ENCODE measurements at regions not wholly inside any gene's neighbourhood (a gene's known extent, or its start where the extent isn't known, plus 50 kb on each side); places are given as distances from the start of the nearest gene placed in this dataset.

DNA sequence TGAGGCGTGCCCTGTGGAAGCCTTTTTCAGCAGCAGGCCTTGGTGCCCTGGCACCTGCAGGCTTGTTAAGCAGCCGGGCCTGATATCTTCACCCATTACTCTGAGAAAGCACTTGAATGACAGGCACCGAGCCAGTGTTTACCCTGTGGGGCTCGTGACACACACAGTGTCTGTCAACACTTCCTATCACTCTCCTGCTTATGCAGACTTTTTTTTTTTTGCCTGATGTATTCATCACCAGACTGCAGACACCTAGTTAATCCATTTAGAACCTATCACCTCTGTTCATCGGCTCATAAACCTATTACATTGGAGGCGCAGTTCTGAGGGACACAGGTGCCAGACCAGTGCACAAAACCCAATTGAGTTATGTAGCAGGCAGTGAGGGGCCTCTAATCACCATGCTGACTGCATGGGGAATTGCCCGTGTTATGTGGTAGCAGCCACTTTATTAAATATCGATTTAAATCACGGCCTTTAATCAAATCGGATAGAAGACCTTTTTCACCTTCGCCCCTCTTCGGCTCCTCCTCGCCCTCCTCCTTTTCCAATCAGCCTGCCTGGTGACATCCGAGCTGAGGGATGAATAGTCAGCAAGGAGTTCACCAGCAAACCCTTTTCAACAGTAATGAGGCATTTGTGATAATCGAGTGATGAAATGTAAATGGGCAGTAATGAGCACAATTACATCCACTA is 962.9 kb upstream of the SLC35B3 start:
- no peak for TF ChIP-seq POLR2A (IDR thresholded peaks at IDR 0.05)
- TF ChIP-seq, protein P1, sequence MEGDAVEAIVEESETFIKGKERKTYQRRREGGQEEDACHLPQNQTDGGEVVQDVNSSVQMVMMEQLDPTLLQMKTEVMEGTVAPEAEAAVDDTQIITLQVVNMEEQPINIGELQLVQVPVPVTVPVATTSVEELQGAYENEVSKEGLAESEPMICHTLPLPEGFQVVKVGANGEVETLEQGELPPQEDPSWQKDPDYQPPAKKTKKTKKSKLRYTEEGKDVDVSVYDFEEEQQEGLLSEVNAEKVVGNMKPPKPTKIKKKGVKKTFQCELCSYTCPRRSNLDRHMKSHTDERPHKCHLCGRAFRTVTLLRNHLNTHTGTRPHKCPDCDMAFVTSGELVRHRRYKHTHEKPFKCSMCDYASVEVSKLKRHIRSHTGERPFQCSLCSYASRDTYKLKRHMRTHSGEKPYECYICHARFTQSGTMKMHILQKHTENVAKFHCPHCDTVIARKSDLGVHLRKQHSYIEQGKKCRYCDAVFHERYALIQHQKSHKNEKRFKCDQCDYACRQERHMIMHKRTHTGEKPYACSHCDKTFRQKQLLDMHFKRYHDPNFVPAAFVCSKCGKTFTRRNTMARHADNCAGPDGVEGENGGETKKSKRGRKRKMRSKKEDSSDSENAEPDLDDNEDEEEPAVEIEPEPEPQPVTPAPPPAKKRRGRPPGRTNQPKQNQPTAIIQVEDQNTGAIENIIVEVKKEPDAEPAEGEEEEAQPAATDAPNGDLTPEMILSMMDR (IDR thresholded peaks at IDR 0.05) = no peak
